RWPE1 (cell line): ENCODE measurements at regions not wholly inside any gene's neighbourhood (a gene's known extent, or its start where the extent isn't known, plus 50 kb on each side); places are given as distances from the start of the nearest gene placed in this dataset.

Source experiments
- CTCF ChIA-PET: fragments of 350-600 bp; sonication (Branson Sonifier 250); formaldehyde crosslinking; extraction: SDS; loops from one replicate; lab custom pipeline; 2021; lab: Yijun Ruan, JAX
- POLR2A ChIA-PET: fragments of 400-600 bp; formaldehyde crosslinking; extraction: SDS; loops from one replicate; lab custom pipeline; 2020; ENCODE audit warnings: antibody characterized with exemption; ENCODE audit not compliant: low non-redundant PET; lab: Yijun Ruan, JAX
- DNase-seq: peaks from one replicate; pipeline ENCODE4 v3.0.0; 2012; ENCODE audit warnings: low spot score
- H3K27ac ChIP-seq: fragments of 450-650 bp; 2 replicates; pipeline ENCODE4 v1.5.1; 2017
- TF ChIP-seq, protein P1 (sequence below): fragments of 450-650 bp; conservative IDR thresholded peaks from 2 replicates; pipeline ENCODE4 v1.5.1; 2017; ENCODE audit warnings: low read depth, mild to moderate bottlenecking

DNA sequence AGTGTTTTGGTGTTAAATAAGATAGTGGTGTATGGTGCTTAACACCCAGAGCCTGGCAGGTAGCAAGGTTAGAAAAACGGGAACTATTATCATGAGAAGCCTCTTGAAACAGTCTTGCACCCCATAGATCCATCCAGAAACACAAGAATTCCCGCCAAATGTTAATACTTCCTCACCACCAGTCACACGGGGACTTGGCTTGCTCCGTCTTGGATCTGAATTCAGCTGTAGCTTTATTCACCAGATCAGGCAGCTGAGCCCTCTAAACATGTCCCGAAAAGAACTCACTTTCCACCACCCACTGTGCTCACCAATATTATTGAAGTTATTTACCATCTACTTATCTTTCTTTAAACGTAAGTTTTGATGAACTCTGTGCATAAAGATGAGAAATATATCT, 101.6 kb upstream of the PTPN3 start:
- TF ChIP-seq, protein P1, sequence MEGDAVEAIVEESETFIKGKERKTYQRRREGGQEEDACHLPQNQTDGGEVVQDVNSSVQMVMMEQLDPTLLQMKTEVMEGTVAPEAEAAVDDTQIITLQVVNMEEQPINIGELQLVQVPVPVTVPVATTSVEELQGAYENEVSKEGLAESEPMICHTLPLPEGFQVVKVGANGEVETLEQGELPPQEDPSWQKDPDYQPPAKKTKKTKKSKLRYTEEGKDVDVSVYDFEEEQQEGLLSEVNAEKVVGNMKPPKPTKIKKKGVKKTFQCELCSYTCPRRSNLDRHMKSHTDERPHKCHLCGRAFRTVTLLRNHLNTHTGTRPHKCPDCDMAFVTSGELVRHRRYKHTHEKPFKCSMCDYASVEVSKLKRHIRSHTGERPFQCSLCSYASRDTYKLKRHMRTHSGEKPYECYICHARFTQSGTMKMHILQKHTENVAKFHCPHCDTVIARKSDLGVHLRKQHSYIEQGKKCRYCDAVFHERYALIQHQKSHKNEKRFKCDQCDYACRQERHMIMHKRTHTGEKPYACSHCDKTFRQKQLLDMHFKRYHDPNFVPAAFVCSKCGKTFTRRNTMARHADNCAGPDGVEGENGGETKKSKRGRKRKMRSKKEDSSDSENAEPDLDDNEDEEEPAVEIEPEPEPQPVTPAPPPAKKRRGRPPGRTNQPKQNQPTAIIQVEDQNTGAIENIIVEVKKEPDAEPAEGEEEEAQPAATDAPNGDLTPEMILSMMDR, result no peak
- ChIA-PET CTCF (interaction anchor here (0.6 kb wide), 1 partner anchor 61 kb away, joined by 3 read pairs; no protein-coding TSS in a partner anchor), POLR2A (no interaction called here)
- DNase-seq, result no peak
- no peak overlapping the region for H3K27ac ChIP-seq

DNA sequence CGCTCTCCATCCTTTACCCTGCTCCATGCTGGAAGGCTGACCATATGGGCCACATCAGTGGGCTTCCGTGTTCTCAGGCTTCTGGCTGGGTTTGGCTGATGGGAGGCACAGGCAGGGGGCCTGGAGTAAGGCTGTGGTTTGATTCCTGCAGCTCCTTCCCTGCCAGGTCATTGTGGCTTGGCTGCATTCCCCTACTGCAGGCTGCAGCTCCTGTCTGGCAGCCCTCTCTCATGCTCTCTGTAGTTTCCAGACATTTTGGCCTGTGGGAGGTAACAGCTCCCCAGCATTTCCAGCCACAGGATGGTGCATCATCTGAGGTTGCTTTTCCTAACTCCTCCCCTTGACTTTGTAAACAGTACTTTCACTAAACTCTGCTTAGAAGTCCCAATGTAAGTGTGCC, 102.0 kb upstream of the PTPN3 start:
- ChIA-PET POLR2A (no interaction called here), CTCF (interaction anchor here (0.6 kb wide), 1 partner anchor 61 kb away, joined by 3 read pairs; no protein-coding TSS in a partner anchor)
- H3K27ac ChIP-seq, result no peak overlapping the region
- no peak for DNase-seq
- TF ChIP-seq, protein P1, result no peak

DNA sequence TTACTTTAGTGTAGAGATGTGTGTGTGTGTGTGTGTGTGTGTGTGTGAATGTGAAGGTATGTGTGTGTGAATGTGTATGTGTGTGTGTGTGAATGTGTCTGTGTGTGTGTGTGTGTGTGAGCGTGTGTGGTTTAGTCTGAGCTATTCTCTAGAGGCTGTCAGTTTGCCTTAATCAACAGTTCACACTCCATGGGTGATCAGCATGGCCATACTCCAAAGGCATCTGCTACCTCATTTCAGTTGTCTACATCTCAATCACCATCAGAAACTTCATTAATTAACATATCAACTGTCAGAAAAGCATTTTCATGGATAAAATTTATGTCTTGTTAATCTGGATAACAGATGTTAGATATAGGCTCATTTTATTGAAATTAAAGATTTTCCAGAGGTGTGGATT, 103.1 kb upstream of the PTPN3 start:
- no peak overlapping the region for H3K27ac ChIP-seq
- TF ChIP-seq, protein P1, result no peak
- POLR2A ChIA-PET, result no interaction called here
- CTCF ChIA-PET, result no interaction called here
- DNase-seq, result no peak

DNA sequence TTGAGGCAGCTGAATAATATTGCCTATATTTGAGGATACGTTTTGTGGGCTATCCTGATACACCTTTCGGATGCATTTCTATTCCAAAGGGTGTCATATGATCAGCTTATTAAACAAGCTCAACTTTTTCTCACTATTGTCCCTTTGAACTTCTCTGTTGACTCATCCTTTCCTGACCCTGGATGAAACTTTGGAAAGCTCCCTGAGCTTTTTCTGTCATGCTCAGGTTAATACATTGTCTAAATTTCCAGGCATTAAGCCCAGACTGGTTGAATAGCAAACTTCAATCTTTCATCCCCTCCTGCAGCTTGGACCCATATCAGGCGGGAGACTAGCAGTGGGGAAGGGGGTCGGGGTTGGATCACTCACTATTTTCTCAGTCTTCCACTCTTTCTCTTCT, 104.9 kb upstream of the PTPN3 start:
- ChIA-PET CTCF (interaction anchor here (0.9 kb wide), 1 partner anchor 215 kb away, joined by 4 read pairs; no protein-coding TSS in a partner anchor), POLR2A (no interaction called here)
- TF ChIP-seq, protein P1, result no peak
- no peak overlapping the region for H3K27ac ChIP-seq
- no peak for DNase-seq

DNA sequence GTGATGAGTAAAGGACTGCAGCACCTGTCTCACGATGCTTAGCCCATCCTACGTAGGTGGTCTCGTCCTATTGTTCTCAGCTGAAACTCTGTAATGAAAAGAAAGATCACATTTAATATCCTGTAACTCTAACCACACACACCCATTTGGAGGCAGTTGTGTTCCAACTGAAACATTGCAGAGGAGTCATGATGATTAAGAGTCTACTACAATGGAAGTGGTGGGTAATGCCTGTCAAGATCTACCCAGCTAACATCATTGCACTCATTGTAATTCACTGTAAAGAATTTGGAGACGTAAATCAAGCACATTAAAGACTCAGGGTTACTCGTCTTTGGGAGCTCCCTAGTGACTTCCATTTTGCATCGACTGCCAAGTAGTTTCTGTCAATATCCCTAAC, 106.0 kb upstream of the PTPN3 start:
- no peak for DNase-seq
- CTCF ChIA-PET, result interaction anchor here (0.5 kb wide), 1 partner anchor 299 kb away, joined by 3 read pairs; no protein-coding TSS in a partner anchor
- POLR2A ChIA-PET, result no interaction called here
- no peak overlapping the region for H3K27ac ChIP-seq
- TF ChIP-seq, protein P1, result no peak

DNA sequence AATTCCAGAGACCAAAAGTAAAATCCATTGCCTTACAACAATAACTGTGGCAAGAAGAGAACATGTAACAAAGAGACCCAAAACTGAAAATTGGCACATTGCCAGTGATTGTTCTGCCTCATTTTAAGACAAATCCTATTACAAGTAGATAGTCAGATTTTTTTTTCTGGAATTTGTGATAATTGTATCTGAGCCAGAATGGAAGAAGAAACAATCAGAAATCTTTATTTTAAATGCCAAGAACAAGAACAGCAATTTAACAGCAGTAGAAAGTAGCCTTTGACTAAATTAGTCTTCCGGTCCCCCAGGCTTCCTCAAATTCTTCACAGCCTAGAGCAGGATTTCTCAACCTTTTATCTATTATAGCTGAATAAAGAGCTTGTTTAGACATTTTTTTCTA, 106.7 kb upstream of the PTPN3 start:
- DNase-seq, result no peak
- CTCF ChIA-PET, result no interaction called here
- H3K27ac ChIP-seq, result no peak overlapping the region

More for the DNA sequence above, 106.7 kb upstream of the PTPN3 start:
- POLR2A ChIA-PET, result no interaction called here
- TF ChIP-seq, protein P1, result no peak
